Posterior vena cava (tissue), 2 donors: ENCODE measurements at regions not wholly inside any gene's neighbourhood (a gene's known extent, or its start where the extent isn't known, plus 50 kb on each side); places are given as distances from the start of the nearest gene placed in this dataset.

Experiments used
- DNase-seq: peaks from one replicate; pipeline ENCODE4 v3.0.0-alpha.2; 2020; ENCODE audit warnings: low spot score
- intact Hi-C, 2 donors: fragments of 100-400 bp; cut with DNase I; formaldehyde crosslinking; loops; one replicate each; pipeline versions ENCODE4 v1.14.1 to v1.14.2; 2022 to 2023
- donor health status: DM: yes; HTN: yes; CAD: no.
- donor health status: DM: yes; HTN: yes; CAD: no.

DNA sequence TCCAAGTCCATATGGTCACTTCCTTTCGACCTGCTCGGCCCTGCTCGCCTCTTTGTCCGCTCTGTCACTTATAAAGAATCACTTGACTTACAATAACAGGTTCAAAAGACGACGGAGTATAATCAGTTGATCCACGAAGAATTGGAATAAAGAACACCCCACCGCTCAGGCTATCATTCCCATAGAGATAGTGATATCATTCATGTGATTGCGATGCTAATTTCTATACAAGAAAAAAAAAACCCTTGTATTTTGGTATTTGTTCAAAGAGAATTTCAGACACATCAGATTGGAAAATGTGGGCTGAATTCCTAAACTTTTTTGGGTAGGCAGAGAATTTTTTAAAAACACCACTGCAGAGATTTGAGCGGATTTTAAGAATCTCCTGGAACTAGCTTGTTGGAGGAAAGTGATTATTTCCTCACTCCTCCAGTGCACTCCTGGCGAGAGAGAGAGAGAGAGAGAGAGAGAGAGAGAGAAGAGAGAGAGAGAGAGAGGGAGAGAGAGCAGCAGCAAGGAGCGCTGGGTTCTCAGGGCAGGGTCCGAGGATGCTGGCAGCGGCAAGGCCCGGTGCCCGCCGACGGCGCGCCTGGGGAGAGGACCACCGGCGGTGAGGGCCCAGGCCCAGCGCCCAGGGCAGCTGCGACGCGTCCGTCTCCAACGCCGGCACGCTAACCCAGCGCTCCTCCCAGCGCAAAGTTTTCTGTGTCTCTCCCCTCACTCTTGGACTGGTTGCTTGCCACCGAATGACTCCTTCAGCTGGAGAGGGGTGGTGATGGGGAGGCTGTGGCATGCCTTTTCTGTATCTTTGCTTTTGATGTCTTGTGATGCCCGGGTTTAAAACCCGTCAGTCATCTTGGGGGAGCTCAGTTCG is 149.0 kb upstream of the ZNF536 start:
- intact Hi-C loops: loop anchor here in 1 of 2 donors (10.0 kb wide), 1 partner anchor 422 kb away; no protein-coding TSS in a partner anchor
- no peak for DNase-seq

DNA sequence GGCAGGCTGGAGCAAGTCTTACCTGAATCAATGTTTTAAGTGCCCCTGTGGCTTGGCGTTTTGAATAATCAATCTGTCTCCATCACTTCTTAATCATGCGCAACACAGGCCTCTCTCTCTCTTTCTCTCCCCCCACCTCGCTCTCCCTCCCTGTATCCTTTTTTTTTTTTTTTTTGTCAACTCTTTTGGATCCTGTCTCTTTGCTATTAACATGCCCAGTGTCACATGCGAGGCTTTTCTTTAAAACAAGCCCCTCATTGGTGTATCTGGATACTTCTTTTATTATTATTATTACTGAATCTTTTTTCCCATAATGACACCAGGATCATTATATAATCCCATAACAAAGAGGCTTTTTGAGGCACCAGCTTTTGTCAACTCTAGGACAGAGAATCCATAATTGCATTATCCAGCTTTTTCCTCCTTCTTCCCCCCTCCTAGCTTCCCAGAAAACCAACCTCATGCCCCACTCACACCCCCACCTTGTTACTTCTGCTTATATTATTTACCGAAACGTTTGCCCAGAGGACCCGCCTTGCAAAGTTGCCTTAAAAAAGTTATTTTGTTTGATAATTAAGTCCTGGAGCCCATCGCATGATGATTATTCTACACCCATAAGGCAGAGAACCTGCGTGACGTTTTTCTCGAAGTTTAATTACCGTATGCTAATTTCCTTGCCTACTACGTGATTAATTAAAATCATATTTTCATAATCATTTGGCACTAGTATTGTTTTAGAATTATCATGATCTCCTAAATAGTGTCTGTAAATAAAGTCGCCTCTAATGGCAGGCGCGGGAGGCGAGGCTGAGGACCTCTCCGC is 148.1 kb upstream of the ZNF536 start:
- intact Hi-C loops: loop anchor here in 1 of 2 donors (10.0 kb wide), 1 partner anchor 421 kb away; no protein-coding TSS in a partner anchor
- DNase-seq: no peak

DNA sequence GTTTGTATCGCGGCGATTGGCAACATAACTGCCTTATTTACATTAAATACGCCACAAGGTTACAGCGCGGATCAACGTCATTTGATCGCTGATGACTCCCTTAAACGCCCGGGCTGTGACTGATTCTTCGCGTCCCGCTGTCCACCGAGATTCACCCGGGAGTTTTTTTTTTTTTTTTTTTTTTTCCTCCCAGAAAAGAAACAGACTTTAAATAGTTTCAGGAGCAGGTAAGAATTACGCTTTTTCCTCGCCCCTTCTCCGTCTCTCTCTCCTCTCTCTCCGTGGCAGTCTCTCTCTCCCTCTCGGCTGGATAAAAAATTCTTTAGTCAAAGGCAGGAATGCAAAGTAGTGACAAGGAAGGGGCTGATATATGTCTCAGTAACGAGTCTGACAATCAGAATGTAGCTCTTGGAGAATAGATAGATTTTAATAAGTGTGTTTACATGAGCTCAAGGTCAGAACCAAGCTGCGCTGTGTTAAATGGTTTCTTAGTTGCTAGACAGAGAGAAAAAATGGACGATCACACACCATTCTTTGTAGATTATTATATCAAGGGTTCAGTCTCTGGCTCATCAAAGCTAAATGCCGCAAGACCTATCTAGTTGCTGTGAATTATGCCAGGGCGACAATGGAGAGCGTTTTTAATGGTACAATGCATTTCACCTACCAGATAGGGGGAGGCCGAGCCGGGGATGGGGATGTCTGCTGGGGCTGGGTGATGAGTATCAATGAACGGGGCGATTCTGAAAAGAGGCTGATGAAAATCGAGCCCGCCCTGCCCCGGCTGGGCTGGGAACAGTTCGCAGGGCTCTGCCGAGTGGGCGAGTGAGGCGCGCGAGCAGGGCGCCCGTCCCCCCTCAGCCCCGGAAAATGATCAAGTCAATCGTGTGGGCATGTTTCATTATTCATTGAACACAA is 147.2 kb upstream of the ZNF536 start:
- no peak for DNase-seq
- intact Hi-C loops: loop anchor here in 1 of 2 donors (10.0 kb wide), 1 partner anchor 420 kb away; no protein-coding TSS in a partner anchor

DNA sequence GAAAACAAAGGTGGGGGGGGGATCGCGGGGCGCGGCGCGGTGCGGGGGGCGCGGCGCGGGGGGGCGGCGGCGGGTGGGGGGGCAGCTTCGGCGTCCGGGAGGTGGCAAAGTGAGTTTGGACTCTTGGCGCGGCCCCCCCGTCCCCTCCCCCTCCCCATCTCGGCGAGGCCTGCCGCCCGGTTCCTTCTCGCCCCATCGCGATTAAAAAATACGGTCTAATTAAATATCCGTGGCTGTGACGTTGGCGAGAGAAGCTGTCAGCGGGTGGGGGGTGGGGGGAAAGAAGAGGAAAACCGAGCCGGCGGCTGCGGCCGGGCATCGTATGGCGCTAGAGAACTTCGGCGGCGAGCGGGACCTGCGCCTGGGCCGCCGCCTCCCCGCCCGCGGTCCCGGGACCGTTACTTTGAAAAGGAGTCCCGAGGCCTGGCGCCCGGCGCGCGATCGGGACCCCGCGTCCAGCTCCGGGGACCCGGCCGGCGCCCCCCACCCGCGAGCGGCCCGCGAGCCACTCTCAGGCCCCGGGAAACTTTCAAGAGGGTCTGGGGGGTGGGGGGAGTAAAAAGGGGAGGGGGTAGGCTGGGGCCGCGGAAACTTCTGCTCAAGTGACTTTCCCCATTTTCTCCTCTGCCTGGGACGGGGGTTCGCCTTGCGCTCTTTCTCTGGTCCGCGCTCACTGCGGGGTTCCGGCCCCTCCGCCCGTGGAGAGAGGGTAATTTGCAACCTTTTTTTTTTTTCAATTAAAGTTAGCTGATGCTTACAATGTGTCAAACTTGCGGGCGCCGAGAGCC is 146.3 kb upstream of the ZNF536 start:
- intact Hi-C loops: loop anchor here in 1 of 2 donors (10.0 kb wide), 1 partner anchor 419 kb away; no protein-coding TSS in a partner anchor
- DNase-seq: no peak

DNA sequence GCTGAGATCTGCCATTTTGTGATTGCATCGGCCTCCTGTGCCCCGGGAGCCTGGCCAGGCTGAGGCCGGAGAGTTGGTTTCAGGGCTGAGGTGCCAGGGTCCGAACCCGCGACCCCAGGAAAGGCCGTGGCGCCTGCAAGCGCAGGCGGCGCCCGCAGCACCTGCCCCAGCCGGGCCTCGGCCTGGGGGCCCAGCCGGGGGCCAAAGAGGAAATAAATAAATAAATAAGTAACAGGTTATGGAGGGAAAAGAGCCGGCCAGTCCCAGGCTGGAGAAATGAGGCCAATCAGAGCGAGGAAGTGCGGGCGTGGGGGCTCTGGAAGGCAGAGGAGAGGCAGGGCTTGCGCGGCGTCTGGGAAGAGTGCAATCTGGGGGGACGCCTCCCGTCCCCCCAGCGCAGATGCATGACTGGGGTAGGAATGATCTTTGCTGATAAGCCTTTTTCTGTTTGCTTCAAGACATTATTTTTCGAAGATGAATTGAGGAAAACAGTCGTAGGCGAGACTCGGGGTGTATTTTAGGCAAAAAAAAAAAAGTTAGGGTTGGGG is 145.6 kb upstream of the ZNF536 start:
- no peak for DNase-seq
- intact Hi-C loops: loop anchor here in 1 of 2 donors (10.0 kb wide), 1 partner anchor 418 kb away; no protein-coding TSS in a partner anchor

DNA sequence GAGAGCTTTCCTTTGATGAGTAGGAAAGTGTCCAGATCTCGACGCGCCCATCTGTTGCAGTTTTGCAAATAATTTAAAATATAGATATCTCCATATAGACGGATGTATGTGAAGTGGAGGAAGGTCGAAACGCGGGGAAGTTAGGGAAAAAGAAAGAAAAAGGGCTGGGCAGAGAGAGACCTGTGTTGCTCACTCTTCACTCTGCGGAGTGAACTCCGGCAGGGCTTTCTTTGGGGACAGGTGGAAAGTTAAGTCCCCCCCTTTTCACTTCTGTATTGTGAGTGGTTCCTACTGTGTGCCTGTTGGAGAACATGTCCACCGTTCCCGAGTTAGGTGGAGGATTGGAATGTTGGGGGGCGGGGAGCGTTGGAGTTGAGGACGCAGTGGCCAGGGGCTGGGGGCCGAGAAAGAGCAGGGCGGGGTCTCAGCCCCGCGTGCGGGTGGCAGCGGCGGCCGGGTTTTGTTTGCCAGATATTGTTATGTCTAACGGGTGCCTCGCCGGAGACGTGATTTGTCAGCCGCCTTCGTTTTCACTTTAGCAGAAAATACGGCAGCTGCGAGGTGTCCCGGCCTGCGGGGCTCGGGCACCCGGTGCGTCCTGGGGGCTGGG is 145.1 kb upstream of the ZNF536 start:
- intact Hi-C loops: loop anchor here in 1 of 2 donors (10.0 kb wide), 1 partner anchor 418 kb away; no protein-coding TSS in a partner anchor
- no peak for DNase-seq

DNA sequence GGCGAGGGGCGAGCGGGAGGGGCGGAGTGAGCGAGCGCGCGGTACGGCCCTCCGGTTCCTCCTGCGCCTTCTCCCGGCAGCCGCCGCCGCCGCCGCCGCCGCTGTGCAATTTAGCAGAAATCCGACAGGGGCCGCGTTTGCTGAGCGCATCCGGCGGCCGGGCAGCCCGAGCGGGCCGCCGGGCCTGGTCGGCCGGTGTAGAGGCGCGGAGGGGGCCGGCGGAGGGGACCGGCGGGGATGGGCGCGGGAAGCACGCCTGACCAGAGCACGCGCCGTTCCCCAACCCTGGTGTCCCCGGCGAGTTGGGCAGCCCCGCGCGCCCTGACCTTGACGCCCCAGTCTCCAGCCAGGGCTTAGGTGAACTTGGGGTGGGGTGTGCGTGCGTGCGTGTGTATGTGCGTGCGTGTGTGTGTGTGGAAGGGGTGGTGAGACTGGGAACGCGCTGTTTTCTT is 144.5 kb upstream of the ZNF536 start:
- peak; percentile 89 for DNase-seq
- intact Hi-C loops: loop anchor here in 1 of 2 donors (10.0 kb wide), 1 partner anchor 417 kb away; no protein-coding TSS in a partner anchor

DNA sequence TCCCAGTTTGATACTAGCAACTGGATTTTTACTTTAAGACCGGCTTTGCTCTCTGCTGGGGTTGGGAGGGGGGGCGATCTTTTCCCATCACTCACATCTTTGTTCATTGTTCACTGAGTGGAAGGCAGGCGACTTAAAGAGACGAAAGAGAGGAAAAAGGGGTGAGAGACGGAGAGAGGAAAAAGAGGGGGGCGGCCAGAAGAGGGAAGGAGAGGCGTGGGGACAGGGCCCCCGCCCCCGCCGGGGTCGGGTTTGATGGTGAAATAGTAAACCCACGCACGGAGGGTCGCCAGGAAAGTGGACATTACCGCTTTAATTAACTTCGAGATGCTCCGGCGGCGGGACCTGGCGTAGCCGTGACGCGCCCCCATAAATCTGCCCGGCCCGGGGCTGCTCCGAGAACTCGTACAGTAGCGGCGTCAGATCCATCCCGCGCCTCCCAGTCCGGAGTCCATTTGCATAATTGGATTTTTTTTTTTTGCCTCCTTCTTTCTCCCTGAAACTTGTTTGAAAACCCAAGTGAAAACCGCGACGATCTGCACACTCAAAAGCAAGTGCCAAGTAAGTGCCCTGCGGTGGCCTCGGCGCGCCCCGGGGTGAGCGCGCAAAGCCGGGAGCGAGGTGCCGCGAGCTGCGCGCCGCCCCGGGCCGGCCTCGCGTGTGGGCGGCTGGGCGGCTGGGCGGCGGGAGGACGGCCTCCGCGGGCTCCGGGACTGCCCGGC is 143.9 kb upstream of the ZNF536 start:
- intact Hi-C loops: loop anchor here in 1 of 2 donors (10.0 kb wide), 1 partner anchor 417 kb away; no protein-coding TSS in a partner anchor
- no peak for DNase-seq

DNA sequence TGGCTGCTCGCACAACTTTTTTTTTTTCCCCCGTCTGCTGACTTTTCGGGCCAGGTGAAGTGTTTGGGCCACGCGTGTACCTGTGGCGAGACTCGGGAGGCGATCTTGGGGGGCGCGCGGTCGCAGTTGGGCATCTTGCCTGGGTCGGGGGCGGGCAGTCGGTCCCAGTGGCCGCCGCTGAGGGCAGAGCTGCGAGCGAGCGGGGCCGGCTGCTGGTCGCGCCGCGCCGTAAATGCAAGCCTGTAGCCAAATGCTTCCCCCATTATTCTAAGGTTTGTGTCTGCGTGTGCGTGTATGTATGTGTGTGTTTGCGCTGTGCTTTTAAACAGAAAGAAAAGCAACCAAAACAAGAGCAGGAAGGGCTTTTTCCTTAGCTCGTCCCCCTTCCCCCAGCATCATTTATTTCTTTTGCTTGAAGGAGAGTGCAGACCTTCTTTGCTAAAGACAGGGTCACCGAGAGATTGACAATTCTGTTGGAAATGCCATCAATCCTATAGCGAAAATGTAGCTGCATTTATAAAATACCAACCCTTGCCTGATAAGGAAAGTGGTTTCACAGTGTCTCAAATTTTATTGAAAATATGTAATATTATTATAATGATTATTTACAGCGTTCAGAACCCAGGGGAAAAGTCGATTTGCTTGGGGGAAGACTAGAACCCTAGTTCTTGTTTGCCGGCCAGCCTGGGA is 143.2 kb upstream of the ZNF536 start:
- no peak for DNase-seq
- intact Hi-C loops: loop anchor here in 1 of 2 donors (10.0 kb wide), 1 partner anchor 416 kb away; no protein-coding TSS in a partner anchor

DNA sequence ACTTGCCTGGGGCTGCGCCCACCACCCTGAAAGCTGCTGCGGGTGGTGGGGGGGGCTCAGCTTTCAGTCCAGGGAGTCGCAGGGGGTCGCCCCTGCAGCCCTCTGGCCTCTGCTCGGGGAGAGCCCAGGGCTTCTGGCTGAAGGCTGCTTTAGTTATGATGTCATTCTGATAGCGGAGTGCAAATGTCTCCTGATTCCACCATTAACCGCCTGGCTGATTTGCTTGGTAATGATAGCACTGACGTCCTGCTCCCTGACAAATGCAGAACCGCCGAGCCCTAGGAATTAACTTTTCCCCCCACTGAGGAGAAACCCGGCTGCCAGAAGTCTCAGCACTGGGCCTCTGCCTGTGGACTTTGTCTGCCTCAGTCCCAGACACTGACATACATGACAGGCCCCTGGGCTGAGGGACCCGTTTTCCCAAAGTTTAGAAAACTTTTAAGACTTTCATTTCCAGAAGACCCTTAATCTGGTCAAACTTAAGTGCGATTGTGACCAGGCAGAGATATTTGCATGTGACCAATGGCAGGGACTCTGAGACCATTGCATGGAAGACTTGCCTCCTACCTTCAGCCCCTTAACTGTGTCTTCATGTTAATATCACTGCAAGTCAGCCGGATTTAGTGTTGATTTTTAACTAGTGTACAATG is 142.5 kb upstream of the ZNF536 start:
- intact Hi-C loops: loop anchor here in 1 of 2 donors (10.0 kb wide), 1 partner anchor 415 kb away; no protein-coding TSS in a partner anchor
- DNase-seq: no peak

DNA sequence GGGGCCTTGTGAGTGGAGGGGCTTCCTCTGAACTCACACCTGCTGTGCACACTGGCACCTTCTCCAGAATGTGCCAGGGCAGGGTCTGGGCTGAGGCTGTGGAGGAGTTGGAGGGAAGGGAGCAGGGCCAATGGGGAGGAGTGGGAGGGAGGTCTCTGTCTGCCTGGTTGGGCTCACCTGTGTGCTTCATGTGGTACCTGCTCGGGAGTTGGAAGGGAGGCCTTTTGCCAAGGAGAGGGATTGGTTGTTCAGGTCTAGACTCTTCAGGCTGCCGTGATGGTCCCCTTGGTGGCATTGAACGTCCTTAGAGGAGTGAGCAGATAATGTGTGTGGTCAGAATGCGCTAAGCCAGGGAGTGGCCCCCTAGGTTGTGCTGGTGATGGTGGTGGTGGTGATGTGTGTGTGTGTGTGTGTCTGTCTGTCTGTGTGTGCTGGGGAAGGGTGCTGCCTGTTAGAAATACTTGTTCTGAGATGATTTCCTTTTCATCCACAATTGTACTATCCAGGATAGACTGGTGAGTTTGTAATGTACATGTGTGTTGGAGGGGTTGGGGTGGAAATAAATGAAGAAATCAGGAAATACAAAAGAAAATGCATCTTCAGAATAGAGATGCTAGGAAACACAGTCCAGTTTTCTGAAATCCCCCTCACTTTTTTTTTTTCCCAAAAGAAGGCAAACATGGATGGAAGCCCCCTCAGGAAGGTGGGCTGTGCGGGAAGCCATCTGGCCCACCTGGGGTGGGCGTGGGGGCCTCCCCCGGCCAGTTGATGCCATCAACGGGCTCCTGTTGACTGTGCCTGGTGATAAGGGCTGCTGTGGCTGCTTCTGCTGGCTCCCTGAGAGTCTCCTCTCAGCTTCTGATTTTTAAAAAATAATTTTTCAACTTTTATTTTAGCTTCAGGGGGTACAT is 140.5 kb upstream of the ZNF536 start:
- DNase-seq: no peak
- intact Hi-C loops: no loop called here

DNA sequence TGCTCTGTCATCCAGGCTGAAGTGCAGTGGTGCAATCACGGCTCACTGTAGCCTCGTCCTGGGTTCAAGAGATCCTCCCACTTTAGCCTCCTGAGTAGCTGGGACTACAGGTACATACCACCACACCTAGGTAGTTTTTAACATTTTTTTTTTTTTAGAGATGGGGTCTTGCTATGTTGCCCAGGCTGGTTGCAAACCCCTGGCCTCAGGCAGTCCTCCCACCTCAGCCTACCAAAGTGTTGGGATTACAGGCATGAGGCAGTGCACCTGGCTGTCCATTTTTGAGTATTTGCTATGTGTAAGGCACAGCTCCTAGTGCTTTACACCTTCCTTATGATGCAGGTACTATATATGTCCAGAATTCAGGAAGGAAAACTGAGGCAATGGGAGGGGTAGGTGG is 138.8 kb upstream of the ZNF536 start:
- intact Hi-C loops: no loop called here
- no peak for DNase-seq

DNA sequence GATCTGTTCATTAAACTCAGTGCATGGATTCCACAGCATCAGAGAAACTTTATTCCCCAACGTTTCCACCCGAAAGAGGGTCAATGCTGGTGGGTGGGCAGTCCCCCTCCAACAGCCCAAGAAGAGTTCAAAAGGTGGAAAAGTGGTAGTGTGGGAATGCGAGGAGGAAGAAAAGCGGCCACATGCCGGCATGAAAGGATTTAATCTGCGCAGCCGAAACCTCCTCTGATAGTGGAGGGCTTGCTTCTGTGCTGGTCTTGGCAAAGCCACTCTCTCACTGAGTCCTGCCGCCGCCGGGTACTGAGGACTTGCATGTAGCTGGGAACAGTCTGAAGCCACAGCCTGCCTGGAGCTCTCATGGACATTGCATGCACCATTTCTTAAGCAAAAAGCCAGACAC is 136.2 kb upstream of the ZNF536 start:
- no peak for DNase-seq
- intact Hi-C loops: no loop called here

DNA sequence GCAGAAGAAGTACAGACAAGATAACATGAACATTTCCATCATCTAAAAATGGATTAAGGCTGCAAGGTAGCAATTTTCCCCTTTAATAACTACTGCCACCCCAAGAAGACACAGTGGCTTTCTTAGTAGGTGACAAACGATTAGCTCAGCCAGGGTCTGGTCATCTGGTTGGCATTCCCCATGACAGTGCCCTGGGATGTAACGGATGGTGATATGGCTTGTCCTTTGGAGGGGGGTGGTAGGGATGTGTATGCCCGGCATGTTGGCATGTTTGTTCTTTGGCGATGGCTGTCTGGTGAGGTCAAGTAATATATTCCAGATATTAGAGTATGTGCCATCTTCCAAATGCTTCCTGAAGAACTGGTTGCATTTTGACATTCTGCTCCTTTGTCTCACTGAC is 135.6 kb upstream of the ZNF536 start:
- intact Hi-C loops: no loop called here
- DNase-seq: no peak
